Endodermal cell (in vitro differentiated cells): ENCODE measurements at regions not wholly inside any gene's neighbourhood (a gene's known extent, or its start where the extent isn't known, plus 50 kb on each side); places are given as distances from the start of the nearest gene placed in this dataset.

Source experiments
- DNase-seq: peaks from one replicate; pipeline ENCODE4 v3.0.0-alpha.2; 2017
- H3K27ac ChIP-seq: 2 replicates; pipeline ENCODE4 v1.5.1; 2013; ENCODE audit warnings: mild to moderate bottlenecking, low read depth, low read length, moderate library complexity
- H3K27me3 ChIP-seq: 2 replicates; pipeline ENCODE4 v1.6.1; 2013; ENCODE audit warnings: mild to moderate bottlenecking, low read length, moderate library complexity; ENCODE audit not compliant: insufficient read depth, control insufficient read depth, poor library complexity, severe bottlenecking
- H3K36me3 ChIP-seq: 2 replicates; pipeline ENCODE4 v1.7.0; 2013; ENCODE audit warnings: mild to moderate bottlenecking, low read length, moderate library complexity; ENCODE audit not compliant: control insufficient read depth, insufficient read depth
- H3K4me1 ChIP-seq: one replicate; pipeline ENCODE4 v1.7.0; 2013; ENCODE audit warnings: low read length; ENCODE audit not compliant: control insufficient read depth, insufficient read depth
- H3K4me3 ChIP-seq: 2 replicates; pipeline ENCODE4 v1.5.1; 2013; ENCODE audit warnings: mild to moderate bottlenecking, low read length, moderate library complexity
- H3K9ac ChIP-seq: 2 replicates; pipeline ENCODE4 v1.6.1; 2013; ENCODE audit warnings: mild to moderate bottlenecking, low read length, moderate library complexity; ENCODE audit not compliant: poor library complexity, severe bottlenecking; ENCODE audit errors: extremely low read depth
- H3K9me3 ChIP-seq: 2 replicates; pipeline ENCODE4 v1.6.1; 2013; ENCODE audit warnings: mild to moderate bottlenecking, low read length, moderate library complexity; ENCODE audit not compliant: control insufficient read depth
- H3K27ac Mint-ChIP-seq: 2 replicates; pipeline ENCODE4 v1.8.0; 2020; ENCODE audit warnings: mixed read lengths
- H3K27me3 Mint-ChIP-seq: 2 replicates; pipeline ENCODE4 v1.8.0; 2021; ENCODE audit warnings: mild to moderate bottlenecking, mixed read lengths; ENCODE audit not compliant: insufficient read depth
- H3K36me3 Mint-ChIP-seq: 2 replicates; pipeline ENCODE4 v1.8.0; 2020; ENCODE audit warnings: low read depth, mixed read lengths
- H3K4me1 Mint-ChIP-seq: 2 replicates; pipeline ENCODE4 v1.8.0; 2020; ENCODE audit warnings: mixed read lengths
- H3K4me3 Mint-ChIP-seq: 2 replicates; pipeline ENCODE4 v1.8.0; 2020; ENCODE audit warnings: mild to moderate bottlenecking, moderate library complexity, mixed read lengths
- H3K9me3 Mint-ChIP-seq: 2 replicates; pipeline ENCODE4 v1.8.0; 2020; ENCODE audit warnings: mild to moderate bottlenecking, mixed read lengths
- CTCF ChIP-seq: fragments of 200-600 bp; sonication (generic); conservative IDR thresholded peaks from 2 replicates; pipeline ENCODE4 v1.5.0; 2021; ENCODE audit warnings: antibody characterized with exemption, mild to moderate bottlenecking
- WGBS, 2 experiments: methylation state at CpG; one replicate each; pipeline versions ENCODE4 v1.1.5 to v1.1.7; 2013; ENCODE audit warnings: missing lambda C conversion rate in 2 of 2, mixed read lengths in 1 of 2; ENCODE audit not compliant: insufficient coverage in 1 of 2, insufficient read length in 1 of 2; 5-methylcytosine and 5-hydroxymethylcytosine counted together

GRCh38 chr10:10351451-10351850, 666.2 kb upstream of the CELF2 start:
- Mint-ChIP-seq H3K27me3 (no peaks in the 10 kb centered on the region), H3K9me3 (no peaks in the 10 kb centered on the region), H3K27ac (no peak overlapping the region), H3K4me3 (no peak overlapping the region), H3K4me1 (peaks cover 7% of the 10 kb centered on the region), H3K36me3 (no peaks in the 10 kb centered on the region)
- H3K9me3 ChIP-seq, result no peaks in the 10 kb centered on the region
- no peaks in the 10 kb centered on the region for H3K4me1 ChIP-seq
- H3K36me3 ChIP-seq, result no peaks in the 10 kb centered on the region
- WGBS, 2 experiments, result 86 to 100% methylated on average over 1 to 2 of the region's 2 CpGs
- no peaks in the 10 kb centered on the region for H3K27me3 ChIP-seq
- no peak overlapping the region for H3K9ac ChIP-seq
- no peak for TF ChIP-seq CTCF
- H3K27ac ChIP-seq, result no peak overlapping the region
- no peak overlapping the region for H3K4me3 ChIP-seq
- no peak for DNase-seq

GRCh38 chr10:10353326-10353868, 664.3 kb upstream of the CELF2 start:
- H3K9me3 ChIP-seq, result no peaks in the 10 kb centered on the region
- no peak overlapping the region for H3K4me3 Mint-ChIP-seq
- H3K4me1 Mint-ChIP-seq, result peaks cover 7% of the 10 kb centered on the region
- no peak overlapping the region for H3K9ac ChIP-seq
- no peaks in the 10 kb centered on the region for H3K4me1 ChIP-seq
- no peaks in the 10 kb centered on the region for H3K27me3 Mint-ChIP-seq
- no peak overlapping the region for H3K27ac Mint-ChIP-seq
- no peaks in the 10 kb centered on the region for H3K36me3 ChIP-seq
- TF ChIP-seq CTCF, result no peak
- H3K27ac ChIP-seq, result no peak overlapping the region
- peak; percentile 66 for DNase-seq
- no peaks in the 10 kb centered on the region for H3K27me3 ChIP-seq
- H3K9me3 Mint-ChIP-seq, result no peaks in the 10 kb centered on the region
- H3K36me3 Mint-ChIP-seq, result no peaks in the 10 kb centered on the region
- WGBS, 2 experiments, result 76 to 79% methylated on average over 3 to 8 of the region's 8 CpGs
- H3K4me3 ChIP-seq, result no peak overlapping the region

GRCh38 chr10:10359263-10359662, 658.4 kb upstream of the CELF2 start:
- no peak for TF ChIP-seq CTCF
- H3K4me3 ChIP-seq, result no peak overlapping the region
- H3K9me3 ChIP-seq, result no peaks in the 10 kb centered on the region
- H3K36me3 ChIP-seq, result no peaks in the 10 kb centered on the region
- no peaks in the 10 kb centered on the region for H3K27me3 Mint-ChIP-seq
- H3K27ac ChIP-seq, result no peak overlapping the region
- H3K9me3 Mint-ChIP-seq, result no peaks in the 10 kb centered on the region
- H3K36me3 Mint-ChIP-seq, result no peaks in the 10 kb centered on the region
- H3K9ac ChIP-seq, result no peak overlapping the region
- no peaks in the 10 kb centered on the region for H3K27me3 ChIP-seq
- DNase-seq, result no peak
- no peaks in the 10 kb centered on the region for H3K4me1 ChIP-seq
- H3K4me1 Mint-ChIP-seq, result peaks cover 6% of the 10 kb centered on the region
- no peak overlapping the region for H3K4me3 Mint-ChIP-seq
- H3K27ac Mint-ChIP-seq, result no peak overlapping the region
- 95% methylated on average over 2 of the region's 2 CpGs; no CpG with 5 or more reads in 1 of the 2 experiments for WGBS, 2 experiments
